ENCODE measurements at regions not wholly inside any gene's neighbourhood (a gene's known extent, or its start where the extent isn't known, plus 50 kb on each side); places are given as distances from the start of the nearest gene placed in this dataset.

DNA sequence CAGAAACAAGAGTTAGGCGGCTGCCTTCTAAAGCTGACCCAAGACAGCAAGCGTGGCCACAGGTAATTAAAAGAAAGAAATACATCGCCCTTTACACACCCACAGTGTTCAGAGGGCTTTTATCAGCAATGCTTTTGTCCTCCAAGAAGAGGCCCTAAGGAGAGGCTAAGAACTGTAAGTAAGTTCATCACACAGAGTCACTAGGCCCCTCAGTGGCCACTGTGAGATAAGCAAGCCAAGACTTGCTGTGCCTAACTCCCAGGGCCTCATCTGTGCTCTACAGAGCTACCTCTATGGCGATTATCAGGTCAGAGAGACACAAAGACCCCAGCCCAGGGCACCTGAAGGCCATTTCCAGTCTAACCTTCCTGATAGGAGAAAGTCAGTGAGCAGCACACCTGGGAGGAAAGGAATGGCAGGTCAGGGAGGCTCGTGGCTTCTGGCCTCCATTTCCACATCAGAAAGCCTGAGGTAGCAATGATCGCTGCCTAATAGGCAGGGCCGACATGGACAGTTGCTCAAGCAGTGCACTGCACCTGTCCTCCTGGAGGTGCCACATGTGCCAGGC, 545.2 kb upstream of the CDH11 start:
- DNase-seq (ENCODE audit: low read depth) = peak; percentile 55
- H3K4me3 ChIP-seq (replicated peaks; ENCODE audit: low read depth, low read length) = no peak overlapping the region
- TF ChIP-seq CTCF (IDR thresholded peaks at IDR 0.05; ENCODE audit: low read length, missing control alignments) = peak; percentile 33

DNA sequence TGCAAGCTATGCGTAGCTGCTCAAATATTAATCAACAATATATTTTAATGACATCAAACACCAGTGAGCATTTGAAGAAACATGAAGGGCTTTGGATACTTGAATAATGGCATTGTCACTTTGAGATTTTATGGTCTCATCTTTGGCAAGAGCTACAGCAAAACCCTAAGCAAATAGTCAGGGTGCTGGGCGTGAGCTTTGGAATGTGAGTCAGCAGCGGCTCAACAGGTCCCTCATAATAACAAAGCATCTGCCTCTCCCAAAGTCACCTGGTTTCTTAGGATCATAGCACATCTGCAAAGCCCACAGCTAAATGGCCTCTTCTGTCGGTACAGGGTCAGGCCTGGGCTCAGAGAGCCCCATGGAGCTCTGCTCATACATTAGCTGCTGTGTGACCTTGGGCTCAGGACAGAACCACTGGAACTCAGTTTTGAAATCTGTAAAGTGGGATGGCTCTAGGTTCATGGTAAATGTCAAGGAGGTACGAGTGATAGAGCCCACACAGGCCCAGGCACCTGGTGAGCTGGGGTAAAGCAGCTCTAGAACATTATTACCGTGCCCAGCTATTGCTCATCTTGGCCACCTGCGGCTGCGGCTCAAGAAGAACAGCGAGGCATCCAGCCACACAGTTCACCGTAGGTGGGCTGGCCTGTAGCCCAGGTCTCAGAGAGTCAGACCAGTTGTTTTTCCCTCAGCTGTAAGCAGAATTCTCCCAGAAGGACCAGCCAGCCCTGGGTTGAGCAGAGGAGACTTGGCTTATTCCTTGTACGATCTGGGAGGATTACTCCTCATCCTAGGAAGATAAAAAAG, 544.5 kb upstream of the CDH11 start:
- no peak for TF ChIP-seq CTCF (IDR thresholded peaks at IDR 0.05; ENCODE audit: low read length, missing control alignments)
- H3K4me3 ChIP-seq (replicated peaks; ENCODE audit: low read depth, low read length) = no peak overlapping the region
- DNase-seq (ENCODE audit: low read depth) = no peak

DNA sequence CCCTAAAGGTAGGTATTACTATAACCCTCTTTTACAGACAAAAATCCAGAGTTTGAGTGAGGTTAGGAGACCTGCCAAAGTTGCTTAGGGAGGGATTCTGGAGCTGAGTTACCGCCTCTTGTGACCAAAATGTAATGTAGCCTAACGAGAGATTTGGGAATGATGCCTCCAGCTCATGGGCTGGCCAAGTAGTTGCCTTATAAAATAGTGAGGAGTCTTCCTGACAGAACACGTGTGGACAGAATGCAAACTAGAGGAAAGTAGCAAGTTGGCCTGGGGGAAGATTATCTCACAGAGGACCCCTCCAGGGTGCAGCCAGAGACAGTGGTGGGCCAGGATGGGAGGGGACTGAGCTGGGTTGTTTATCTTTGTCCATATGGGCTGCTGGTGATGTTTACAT, 543.7 kb upstream of the CDH11 start:
- H3K4me3 ChIP-seq (replicated peaks; ENCODE audit: low read depth, low read length) = no peak overlapping the region
- no peak for TF ChIP-seq CTCF (IDR thresholded peaks at IDR 0.05; ENCODE audit: low read length, missing control alignments)
- no peak for DNase-seq (ENCODE audit: low read depth)

GRCh38 chr16:65663774-65664173, 541.9 kb upstream of the CDH11 start:
- no peak for TF ChIP-seq CTCF (IDR thresholded peaks at IDR 0.05; ENCODE audit: low read length, missing control alignments)
- no peak overlapping the region for H3K4me3 ChIP-seq (replicated peaks; ENCODE audit: low read depth, low read length)
- no peak for DNase-seq (ENCODE audit: low read depth)

- TF ChIP-seq CTCF (IDR thresholded peaks at IDR 0.05; ENCODE audit: low read length, missing control alignments) = no peak
- H3K4me3 ChIP-seq (replicated peaks; ENCODE audit: low read depth, low read length) = no peak overlapping the region
- no peak for DNase-seq (ENCODE audit: low read depth)
Measured at GRCh38 chr16:65662256-65662655, 540.4 kb upstream of the CDH11 start.

GRCh38 chr16:65661558-65661957, 539.7 kb upstream of the CDH11 start:
- DNase-seq (ENCODE audit: low read depth) = no peak
- no peak overlapping the region for H3K4me3 ChIP-seq (replicated peaks; ENCODE audit: low read depth, low read length)
- no peak for TF ChIP-seq CTCF (IDR thresholded peaks at IDR 0.05; ENCODE audit: low read length, missing control alignments)

- no peak for TF ChIP-seq CTCF (IDR thresholded peaks at IDR 0.05; ENCODE audit: low read length, missing control alignments)
- no peak overlapping the region for H3K4me3 ChIP-seq (replicated peaks; ENCODE audit: low read depth, low read length)
Measured at GRCh38 chr16:65660390-65660789, 538.5 kb upstream of the CDH11 start.

More at GRCh38 chr16:65660390-65660789, 538.5 kb upstream of the CDH11 start:
- peak; percentile 11 for DNase-seq (ENCODE audit: low read depth)
